ENCODE measurements at regions not wholly inside any gene's neighbourhood (a gene's known extent, or its start where the extent isn't known, plus 50 kb on each side); places are given as distances from the start of the nearest gene placed in this dataset.
"Not testable (repeated sequence)": the region's sequence is repeated elsewhere in the genome, so short reads cannot be mapped to it uniquely, and the experiment has no call there.

- Histone ChIP-seq H3K9me3 (ENCODE audit: control insufficient read depth in 1 of 2, low read length in 2 of 2) (peaks cover 0 to 2% of the 10 kb centered on the region in 2 donors), H3K4me1 (ENCODE audit: control insufficient read depth in 1 of 2, insufficient read depth in 2 of 2, low read length in 2 of 2) (no peaks in the 10 kb centered on the region), H3K4me3 (ENCODE audit: low read depth in 1 of 2, low read length in 2 of 2) (no peak overlapping the region), H3K36me3 (ENCODE audit: control insufficient read depth in 1 of 2, insufficient read depth in 2 of 2, low read length in 2 of 2) (no peaks in the 10 kb centered on the region), H3K9ac (ENCODE audit: low read depth in 1 of 2, low read length in 2 of 2) (no peak overlapping the region), H3K27ac (ENCODE audit: low read depth, low read length) (no peak overlapping the region), H3K27me3 (ENCODE audit: control insufficient read depth in 1 of 2, insufficient read depth in 2 of 2, low read length in 2 of 2) (no peaks in the 10 kb centered on the region)
These were observed 1376.4 kb upstream of the GOT2 start for GRCh38 chr16:60110531-60110930.

DNA sequence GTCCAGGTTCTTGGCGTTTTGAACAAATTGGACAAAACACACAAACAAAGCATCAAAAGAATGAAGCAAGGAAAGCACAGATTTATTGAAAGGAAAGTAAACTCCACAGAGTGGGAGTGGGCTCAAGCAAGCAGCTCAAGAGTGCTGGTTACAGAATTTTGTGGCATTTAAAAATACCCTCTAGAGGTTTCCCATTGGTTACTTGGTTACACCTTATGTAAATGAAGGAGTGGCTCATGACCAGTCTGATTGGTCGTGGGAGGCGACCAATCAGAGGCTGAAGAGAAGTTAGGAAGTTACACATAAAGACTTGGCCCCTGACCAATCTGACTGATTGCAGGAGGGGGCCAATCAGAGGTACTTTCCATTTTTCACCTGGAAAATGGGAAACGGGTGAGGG lies 1373.8 kb upstream of the GOT2 start:
- Histone ChIP-seq H3K27ac (ENCODE audit: low read depth, low read length) (no peak overlapping the region), H3K9ac (ENCODE audit: low read depth in 1 of 2, low read length in 2 of 2) (no peak overlapping the region), H3K9me3 (ENCODE audit: control insufficient read depth in 1 of 2, low read length in 2 of 2) (peaks cover 0 to 4% of the 10 kb centered on the region in 2 donors), H3K27me3 (ENCODE audit: control insufficient read depth in 1 of 2, insufficient read depth in 2 of 2, low read length in 2 of 2) (no peaks in the 10 kb centered on the region), H3K36me3 (ENCODE audit: control insufficient read depth in 1 of 2, insufficient read depth in 2 of 2, low read length in 2 of 2) (no peaks in the 10 kb centered on the region), H3K4me3 (ENCODE audit: low read depth in 1 of 2, low read length in 2 of 2) (no peak overlapping the region), H3K4me1 (ENCODE audit: control insufficient read depth in 1 of 2, insufficient read depth in 2 of 2, low read length in 2 of 2) (no peaks in the 10 kb centered on the region)

GRCh38 chr16:60107437-60107836 lies 1373.3 kb upstream of the GOT2 start:
- no peak overlapping the region for H3K27ac ChIP-seq (ENCODE audit: low read depth, low read length)
- no peaks in the 10 kb centered on the region for H3K27me3 ChIP-seq (ENCODE audit: control insufficient read depth in 1 of 2, insufficient read depth in 2 of 2, low read length in 2 of 2)
- H3K4me1 ChIP-seq (ENCODE audit: control insufficient read depth in 1 of 2, insufficient read depth in 2 of 2, low read length in 2 of 2), result no peaks in the 10 kb centered on the region
- H3K9me3 ChIP-seq (ENCODE audit: control insufficient read depth in 1 of 2, low read length in 2 of 2), result peaks cover 0 to 4% of the 10 kb centered on the region in 2 donors
- H3K4me3 ChIP-seq (ENCODE audit: low read depth in 1 of 2, low read length in 2 of 2), result no peak overlapping the region
- no peak overlapping the region for H3K9ac ChIP-seq (ENCODE audit: low read depth in 1 of 2, low read length in 2 of 2)
- no peaks in the 10 kb centered on the region for H3K36me3 ChIP-seq (ENCODE audit: control insufficient read depth in 1 of 2, insufficient read depth in 2 of 2, low read length in 2 of 2)

- Histone ChIP-seq H3K4me3 (ENCODE audit: low read depth in 1 of 2, low read length in 2 of 2) (no peak overlapping the region), H3K9ac (ENCODE audit: low read depth in 1 of 2, low read length in 2 of 2) (no peak overlapping the region), H3K9me3 (ENCODE audit: control insufficient read depth in 1 of 2, low read length in 2 of 2) (peaks cover 2 to 9% of the 10 kb centered on the region in 2 donors), H3K4me1 (ENCODE audit: control insufficient read depth in 1 of 2, insufficient read depth in 2 of 2, low read length in 2 of 2) (no peaks in the 10 kb centered on the region), H3K27me3 (ENCODE audit: control insufficient read depth in 1 of 2, insufficient read depth in 2 of 2, low read length in 2 of 2) (no peaks in the 10 kb centered on the region), H3K36me3 (ENCODE audit: control insufficient read depth in 1 of 2, insufficient read depth in 2 of 2, low read length in 2 of 2) (no peaks in the 10 kb centered on the region), H3K27ac (ENCODE audit: low read depth, low read length) (no peak overlapping the region)
These were observed 1366.3 kb upstream of the GOT2 start for GRCh38 chr16:60100371-60100770.

DNA sequence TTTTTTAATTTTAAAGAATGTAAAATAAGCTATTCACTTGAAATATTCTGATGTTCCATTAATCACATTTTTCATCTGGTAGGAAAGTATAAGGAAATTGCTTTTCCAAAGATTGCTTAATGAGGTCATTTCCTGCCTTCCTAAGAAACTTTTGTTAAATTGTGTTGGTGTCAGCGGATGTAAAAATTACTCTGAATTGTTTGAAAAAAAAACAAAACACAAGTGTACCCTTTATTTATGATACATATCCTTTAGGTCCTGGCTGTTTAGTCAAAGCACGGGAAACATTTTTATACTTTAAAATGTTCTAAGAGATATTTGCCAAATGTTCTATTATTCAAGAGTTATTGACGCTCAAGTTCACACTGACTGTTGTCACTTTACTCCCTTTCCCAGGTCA lies 1357.4 kb upstream of the GOT2 start:
- Histone ChIP-seq H3K9me3 (ENCODE audit: control insufficient read depth in 1 of 2, low read length in 2 of 2) (peaks cover 0 to 4% of the 10 kb centered on the region in 2 donors), H3K4me1 (ENCODE audit: control insufficient read depth in 1 of 2, insufficient read depth in 2 of 2, low read length in 2 of 2) (no peaks in the 10 kb centered on the region), H3K4me3 (ENCODE audit: low read depth in 1 of 2, low read length in 2 of 2) (no peak overlapping the region), H3K27ac (ENCODE audit: low read depth, low read length) (no peak overlapping the region), H3K9ac (ENCODE audit: low read depth in 1 of 2, low read length in 2 of 2) (no peak overlapping the region), H3K36me3 (ENCODE audit: control insufficient read depth in 1 of 2, insufficient read depth in 2 of 2, low read length in 2 of 2) (no peaks in the 10 kb centered on the region), H3K27me3 (ENCODE audit: control insufficient read depth in 1 of 2, insufficient read depth in 2 of 2, low read length in 2 of 2) (no peaks in the 10 kb centered on the region)

GRCh38 chr16:60091071-60091470 lies 1357.0 kb upstream of the GOT2 start:
- no peak overlapping the region for H3K4me3 ChIP-seq (ENCODE audit: low read depth in 1 of 2, low read length in 2 of 2)
- H3K9me3 ChIP-seq (ENCODE audit: control insufficient read depth in 1 of 2, low read length in 2 of 2), result peaks cover 0 to 4% of the 10 kb centered on the region in 2 donors
- no peaks in the 10 kb centered on the region for H3K4me1 ChIP-seq (ENCODE audit: control insufficient read depth in 1 of 2, insufficient read depth in 2 of 2, low read length in 2 of 2)
- no peaks in the 10 kb centered on the region for H3K27me3 ChIP-seq (ENCODE audit: control insufficient read depth in 1 of 2, insufficient read depth in 2 of 2, low read length in 2 of 2)
- no peak overlapping the region for H3K27ac ChIP-seq (ENCODE audit: low read depth, low read length)
- H3K36me3 ChIP-seq (ENCODE audit: control insufficient read depth in 1 of 2, insufficient read depth in 2 of 2, low read length in 2 of 2), result no peaks in the 10 kb centered on the region
- H3K9ac ChIP-seq (ENCODE audit: low read depth in 1 of 2, low read length in 2 of 2), result no peak overlapping the region

DNA sequence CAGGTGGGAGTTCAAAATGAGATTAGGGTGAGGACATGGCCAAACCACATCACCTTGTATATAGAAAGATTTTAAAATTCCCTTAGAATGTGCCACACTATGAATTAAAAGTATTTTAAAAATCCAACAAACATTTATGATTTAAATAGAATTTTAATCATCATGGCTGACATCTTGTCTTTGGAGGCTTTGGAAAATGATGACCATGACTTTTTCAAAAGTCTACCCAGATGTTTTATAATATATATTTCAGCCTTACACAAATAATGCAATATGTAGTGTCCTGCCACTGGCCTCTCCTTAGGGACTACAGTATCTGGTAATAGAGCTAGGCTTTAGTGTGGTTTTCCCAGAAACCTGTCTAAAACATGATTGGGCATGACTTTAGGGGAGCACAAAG lies 1353.4 kb upstream of the GOT2 start:
- Histone ChIP-seq H3K36me3 (ENCODE audit: control insufficient read depth in 1 of 2, insufficient read depth in 2 of 2, low read length in 2 of 2) (no peaks in the 10 kb centered on the region), H3K9ac (ENCODE audit: low read depth in 1 of 2, low read length in 2 of 2) (no peak overlapping the region), H3K4me1 (ENCODE audit: control insufficient read depth in 1 of 2, insufficient read depth in 2 of 2, low read length in 2 of 2) (no peaks in the 10 kb centered on the region), H3K9me3 (ENCODE audit: control insufficient read depth in 1 of 2, low read length in 2 of 2) (peaks cover 0 to 5% of the 10 kb centered on the region in 2 donors), H3K27me3 (ENCODE audit: control insufficient read depth in 1 of 2, insufficient read depth in 2 of 2, low read length in 2 of 2) (no peaks in the 10 kb centered on the region), H3K27ac (ENCODE audit: low read depth, low read length) (no peak overlapping the region), H3K4me3 (ENCODE audit: low read depth in 1 of 2, low read length in 2 of 2) (no peak overlapping the region)

- H3K9ac ChIP-seq (ENCODE audit: low read depth in 1 of 2, low read length in 2 of 2); H3K9me3 ChIP-seq (ENCODE audit: control insufficient read depth in 1 of 2, low read length in 2 of 2); H3K36me3 ChIP-seq (ENCODE audit: control insufficient read depth in 1 of 2, insufficient read depth in 2 of 2, low read length in 2 of 2); H3K4me3 ChIP-seq (ENCODE audit: low read depth in 1 of 2, low read length in 2 of 2); H3K4me1 ChIP-seq (ENCODE audit: control insufficient read depth in 1 of 2, insufficient read depth in 2 of 2, low read length in 2 of 2); H3K27me3 ChIP-seq (ENCODE audit: control insufficient read depth in 1 of 2, insufficient read depth in 2 of 2, low read length in 2 of 2); H3K27ac ChIP-seq (ENCODE audit: low read depth, low read length): not testable (repeated sequence)
These were observed 1344.7 kb upstream of the GOT2 start for GRCh38 chr16:60078819-60079218.

- H3K27me3 ChIP-seq (ENCODE audit: control insufficient read depth in 1 of 2, insufficient read depth in 2 of 2, low read length in 2 of 2), result no peaks in the 10 kb centered on the region
- H3K36me3 ChIP-seq (ENCODE audit: control insufficient read depth in 1 of 2, insufficient read depth in 2 of 2, low read length in 2 of 2), result no peaks in the 10 kb centered on the region
- H3K9ac ChIP-seq (ENCODE audit: low read depth in 1 of 2, low read length in 2 of 2), result no peak overlapping the region
- no peak overlapping the region for H3K27ac ChIP-seq (ENCODE audit: low read depth, low read length)
- H3K4me1 ChIP-seq (ENCODE audit: control insufficient read depth in 1 of 2, insufficient read depth in 2 of 2, low read length in 2 of 2), result no peaks in the 10 kb centered on the region
- peaks cover 0 to 3% of the 10 kb centered on the region in 2 donors for H3K9me3 ChIP-seq (ENCODE audit: control insufficient read depth in 1 of 2, low read length in 2 of 2)
- no peak overlapping the region for H3K4me3 ChIP-seq (ENCODE audit: low read depth in 1 of 2, low read length in 2 of 2)
These were observed 1343.7 kb upstream of the GOT2 start for GRCh38 chr16:60077861-60078260.

DNA sequence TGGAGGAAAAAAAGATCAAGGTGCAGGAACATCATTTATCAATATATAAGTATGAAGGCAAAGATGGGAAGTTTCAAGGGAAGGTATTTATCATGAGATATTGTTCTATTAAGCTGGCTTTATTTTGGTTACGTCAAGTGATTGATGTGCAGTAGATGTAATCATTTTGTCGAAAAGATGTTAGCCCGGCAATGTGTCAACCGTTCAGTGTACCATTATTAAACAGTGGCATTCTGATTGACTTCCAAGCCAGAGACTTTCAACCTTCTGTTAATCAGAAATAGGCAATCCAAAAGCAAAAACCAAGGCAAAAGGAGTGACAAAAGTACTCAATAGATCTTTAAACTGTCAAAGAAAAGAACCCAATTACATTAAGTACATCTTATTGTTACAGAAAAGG lies 1340.3 kb upstream of the GOT2 start:
- Histone ChIP-seq H3K9ac (ENCODE audit: low read depth in 1 of 2, low read length in 2 of 2) (no peak overlapping the region), H3K4me3 (ENCODE audit: low read depth in 1 of 2, low read length in 2 of 2) (no peak overlapping the region), H3K27me3 (ENCODE audit: control insufficient read depth in 1 of 2, insufficient read depth in 2 of 2, low read length in 2 of 2) (no peaks in the 10 kb centered on the region), H3K9me3 (ENCODE audit: control insufficient read depth in 1 of 2, low read length in 2 of 2) (peaks cover 0 to 5% of the 10 kb centered on the region in 2 donors), H3K36me3 (ENCODE audit: control insufficient read depth in 1 of 2, insufficient read depth in 2 of 2, low read length in 2 of 2) (no peaks in the 10 kb centered on the region), H3K4me1 (ENCODE audit: control insufficient read depth in 1 of 2, insufficient read depth in 2 of 2, low read length in 2 of 2) (no peaks in the 10 kb centered on the region), H3K27ac (ENCODE audit: low read depth, low read length) (no peak overlapping the region)

DNA sequence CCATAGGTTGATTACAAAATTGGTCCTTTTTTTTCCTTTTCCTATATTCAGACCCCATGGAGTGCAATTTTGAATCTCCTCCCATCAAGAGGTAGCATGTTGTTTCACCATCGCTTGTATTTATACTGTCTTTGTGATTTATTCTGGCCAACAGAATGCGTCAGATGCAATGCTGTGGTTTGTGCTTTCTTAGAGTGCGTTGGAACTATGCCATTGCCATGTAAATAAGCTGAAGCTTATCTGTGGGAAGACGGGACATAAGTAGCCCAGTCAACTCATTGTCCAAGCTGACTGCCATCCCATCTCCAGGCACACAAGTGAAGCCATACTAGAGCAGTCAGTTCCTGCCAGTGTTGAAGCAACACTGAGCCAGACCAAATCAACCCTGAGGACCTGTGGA lies 1339.3 kb upstream of the GOT2 start:
- Histone ChIP-seq H3K27ac (ENCODE audit: low read depth, low read length) (no peak overlapping the region), H3K36me3 (ENCODE audit: control insufficient read depth in 1 of 2, insufficient read depth in 2 of 2, low read length in 2 of 2) (no peaks in the 10 kb centered on the region), H3K9ac (ENCODE audit: low read depth in 1 of 2, low read length in 2 of 2) (no peak overlapping the region), H3K4me1 (ENCODE audit: control insufficient read depth in 1 of 2, insufficient read depth in 2 of 2, low read length in 2 of 2) (no peaks in the 10 kb centered on the region), H3K9me3 (ENCODE audit: control insufficient read depth in 1 of 2, low read length in 2 of 2) (peaks cover 0 to 9% of the 10 kb centered on the region in 2 donors), H3K27me3 (ENCODE audit: control insufficient read depth in 1 of 2, insufficient read depth in 2 of 2, low read length in 2 of 2) (no peaks in the 10 kb centered on the region), H3K4me3 (ENCODE audit: low read depth in 1 of 2, low read length in 2 of 2) (no peak overlapping the region)

Data from duodenal mucosa (tissue), 2 donors.